ENCODE measurements at regions not wholly inside any gene's neighbourhood (a gene's known extent, or its start where the extent isn't known, plus 50 kb on each side); places are given as distances from the start of the nearest gene placed in this dataset.

DNA sequence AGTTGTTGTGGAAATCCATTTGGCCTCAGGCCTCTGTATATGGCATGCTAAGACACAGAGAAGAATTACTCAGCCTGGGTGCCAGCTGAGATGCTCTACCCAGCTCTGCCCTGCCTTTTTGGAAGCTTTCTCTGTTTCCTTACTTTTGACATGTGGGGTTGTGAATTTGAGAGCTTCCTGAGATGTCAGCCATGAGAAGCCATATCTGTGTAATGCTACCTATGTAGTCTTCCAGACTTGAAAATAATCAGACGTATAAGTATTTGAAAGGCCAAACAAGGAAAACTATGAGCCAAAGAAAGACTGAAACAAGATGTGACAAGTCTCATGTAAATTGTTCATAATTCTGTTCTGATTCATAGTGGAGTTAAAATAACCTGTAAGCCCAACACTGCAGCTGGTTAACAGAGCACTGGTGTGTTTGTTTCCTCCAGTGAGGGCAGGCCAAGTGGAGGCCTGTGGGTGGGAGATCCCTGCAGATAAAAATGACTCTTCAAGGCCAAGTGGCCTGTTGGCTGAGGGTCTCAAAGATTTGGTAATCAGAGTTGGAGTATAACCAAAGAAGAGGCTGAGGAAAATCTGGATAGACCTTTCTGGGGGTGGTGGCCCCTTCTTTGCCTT, 94.0 kb downstream of the TMX1 start:
- CTCF ChIA-PET, result no interaction called here
- no peak overlapping the region for H3K27ac ChIP-seq (ENCODE audit: insufficient read depth in 1 of 2, low read depth in 1 of 2, low read length in 2 of 2, poor library complexity in 1 of 2, severe bottlenecking in 2 of 2)

GRCh38 chr14:51334566-51334965, 94.5 kb downstream of the TMX1 start:
- DNase-seq, result no peak
- no peaks in the 10 kb centered on the region for H3K4me1 ChIP-seq (ENCODE audit: control extremely low read depth in 1 of 4, control insufficient read depth in 4 of 4, insufficient read depth in 4 of 4, low read length in 3 of 4)
- no peak overlapping the region for H3K4me3 ChIP-seq (ENCODE audit: control insufficient read depth in 1 of 7, extremely low read depth in 1 of 7, insufficient read depth in 4 of 7, low read depth in 2 of 7, low read length in 6 of 7)
- CTCF ChIA-PET, result no interaction called here
- 100% methylated on average over 4 of the region's 5 CpGs for WGBS (ENCODE audit: insufficient coverage)
- H3K9me3 ChIP-seq (ENCODE audit: control extremely low read depth in 1 of 5, control insufficient read depth in 4 of 5, insufficient read depth in 2 of 5, low read depth in 1 of 5, low read length in 4 of 5), result no peaks in the 10 kb centered on the region
- H3K36me3 ChIP-seq (ENCODE audit: control insufficient read depth in 4 of 4, insufficient read depth in 4 of 4, low read length in 3 of 4), result no peaks in the 10 kb centered on the region
- POLR2A ChIA-PET, result no interaction called here
- peaks cover 0 to 2% (median 0%) of the 10 kb centered on the region in 5 experiments for H3K27me3 ChIP-seq (replicated peaks in 2 of 5; ENCODE audit: control insufficient read depth in 4 of 5, insufficient read depth in 5 of 5, low read length in 4 of 5)
- no peak overlapping the region for H3K27ac ChIP-seq (ENCODE audit: insufficient read depth in 1 of 2, low read depth in 1 of 2, low read length in 2 of 2, poor library complexity in 1 of 2, severe bottlenecking in 2 of 2)

More for the DNA sequence above, 94.0 kb downstream of the TMX1 start:
- POLR2A ChIA-PET, result no interaction called here
- Histone ChIP-seq H3K4me3 (ENCODE audit: control insufficient read depth in 1 of 7, extremely low read depth in 1 of 7, insufficient read depth in 4 of 7, low read depth in 2 of 7, low read length in 6 of 7) (no peak overlapping the region), H3K36me3 (ENCODE audit: control insufficient read depth in 4 of 4, insufficient read depth in 4 of 4, low read length in 3 of 4) (no peaks in the 10 kb centered on the region), H3K27me3 (replicated peaks in 2 of 5; ENCODE audit: control insufficient read depth in 4 of 5, insufficient read depth in 5 of 5, low read length in 4 of 5) (peaks cover 0 to 2% (median 0%) of the 10 kb centered on the region in 5 experiments), H3K4me1 (ENCODE audit: control extremely low read depth in 1 of 4, control insufficient read depth in 4 of 4, insufficient read depth in 4 of 4, low read length in 3 of 4) (no peaks in the 10 kb centered on the region), H3K9me3 (ENCODE audit: control extremely low read depth in 1 of 5, control insufficient read depth in 4 of 5, insufficient read depth in 2 of 5, low read depth in 1 of 5, low read length in 4 of 5) (no peaks in the 10 kb centered on the region)
- no peak for DNase-seq
- 100% methylated on average over 1 of the region's 1 CpG for WGBS (ENCODE audit: insufficient coverage)

GRCh38 chr14:51335531-51335930, 95.5 kb downstream of the TMX1 start:
- ChIA-PET POLR2A (no interaction called here), CTCF (interaction anchor here (1.0 kb wide), 1 partner anchor 11 kb away, joined by 3 read pairs; no protein-coding TSS in a partner anchor)
- Histone ChIP-seq H3K4me1 (ENCODE audit: control extremely low read depth in 1 of 4, control insufficient read depth in 4 of 4, insufficient read depth in 4 of 4, low read length in 3 of 4) (no peaks in the 10 kb centered on the region), H3K9me3 (ENCODE audit: control extremely low read depth in 1 of 5, control insufficient read depth in 4 of 5, insufficient read depth in 2 of 5, low read depth in 1 of 5, low read length in 4 of 5) (no peaks in the 10 kb centered on the region), H3K27ac (ENCODE audit: insufficient read depth in 1 of 2, low read depth in 1 of 2, low read length in 2 of 2, poor library complexity in 1 of 2, severe bottlenecking in 2 of 2) (no peak overlapping the region), H3K4me3 (ENCODE audit: control insufficient read depth in 1 of 7, extremely low read depth in 1 of 7, insufficient read depth in 4 of 7, low read depth in 2 of 7, low read length in 6 of 7) (no peak overlapping the region), H3K27me3 (replicated peaks in 2 of 5; ENCODE audit: control insufficient read depth in 4 of 5, insufficient read depth in 5 of 5, low read length in 4 of 5) (peaks cover 0 to 2% (median 0%) of the 10 kb centered on the region in 5 experiments), H3K36me3 (ENCODE audit: control insufficient read depth in 4 of 4, insufficient read depth in 4 of 4, low read length in 3 of 4) (no peaks in the 10 kb centered on the region)
- 92% methylated on average over 2 of the region's 2 CpGs for WGBS (ENCODE audit: insufficient coverage)
- DNase-seq, result no peak

DNA sequence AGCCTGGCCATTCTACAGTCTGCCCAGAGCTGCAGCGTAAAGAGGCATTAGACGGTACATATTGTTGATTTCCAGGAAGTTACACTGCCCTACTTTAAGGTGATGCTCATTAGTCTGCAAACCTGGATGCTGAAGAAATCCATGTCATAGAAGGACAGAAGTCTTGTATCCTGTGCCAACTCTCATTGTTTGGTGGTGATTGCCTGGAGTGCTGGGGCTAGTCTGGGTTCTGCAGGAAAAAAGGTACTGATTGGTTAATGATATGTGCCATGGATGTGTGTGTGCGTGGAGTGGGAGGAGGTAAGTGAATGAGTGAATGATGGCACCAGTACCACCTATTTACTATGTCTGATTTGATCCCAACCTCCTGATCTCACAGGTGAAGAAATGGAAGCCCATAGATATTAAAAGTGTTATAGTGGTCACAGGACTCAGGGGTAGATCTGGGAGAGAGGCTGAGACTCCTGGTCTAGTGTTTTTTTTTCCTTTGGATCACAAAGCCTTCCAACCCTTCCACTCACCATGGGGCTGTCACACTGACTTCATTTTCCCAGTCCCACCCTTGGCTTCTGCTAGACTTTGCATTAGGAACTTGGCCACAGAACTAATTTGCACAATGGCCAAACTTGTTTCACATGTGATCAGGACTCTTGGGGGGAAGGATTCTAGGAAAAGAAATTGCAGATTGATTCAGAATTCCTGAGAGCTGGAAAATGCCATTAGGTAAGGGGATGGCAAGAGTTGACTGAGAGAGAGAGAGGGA, 96.1 kb downstream of the TMX1 start:
- H3K27me3 ChIP-seq (replicated peaks in 2 of 5; ENCODE audit: control insufficient read depth in 4 of 5, insufficient read depth in 5 of 5, low read length in 4 of 5), result peaks cover 0 to 2% (median 0%) of the 10 kb centered on the region in 5 experiments
- no peak overlapping the region for H3K4me3 ChIP-seq (ENCODE audit: control insufficient read depth in 1 of 7, extremely low read depth in 1 of 7, insufficient read depth in 4 of 7, low read depth in 2 of 7, low read length in 6 of 7)
- POLR2A ChIA-PET, result no interaction called here
- CTCF ChIA-PET, result interaction anchor here (1.0 kb wide), 1 partner anchor 10 kb away, joined by 3 read pairs; no protein-coding TSS in a partner anchor
- no peaks in the 10 kb centered on the region for H3K36me3 ChIP-seq (ENCODE audit: control insufficient read depth in 4 of 4, insufficient read depth in 4 of 4, low read length in 3 of 4)
- H3K4me1 ChIP-seq (ENCODE audit: control extremely low read depth in 1 of 4, control insufficient read depth in 4 of 4, insufficient read depth in 4 of 4, low read length in 3 of 4), result no peaks in the 10 kb centered on the region
- H3K9me3 ChIP-seq (ENCODE audit: control extremely low read depth in 1 of 5, control insufficient read depth in 4 of 5, insufficient read depth in 2 of 5, low read depth in 1 of 5, low read length in 4 of 5), result no peaks in the 10 kb centered on the region
- H3K27ac ChIP-seq (ENCODE audit: insufficient read depth in 1 of 2, low read depth in 1 of 2, low read length in 2 of 2, poor library complexity in 1 of 2, severe bottlenecking in 2 of 2), result no peak overlapping the region
- DNase-seq, result no peak
- WGBS (ENCODE audit: insufficient coverage), result 100% methylated on average over 2 of the region's 3 CpGs

DNA sequence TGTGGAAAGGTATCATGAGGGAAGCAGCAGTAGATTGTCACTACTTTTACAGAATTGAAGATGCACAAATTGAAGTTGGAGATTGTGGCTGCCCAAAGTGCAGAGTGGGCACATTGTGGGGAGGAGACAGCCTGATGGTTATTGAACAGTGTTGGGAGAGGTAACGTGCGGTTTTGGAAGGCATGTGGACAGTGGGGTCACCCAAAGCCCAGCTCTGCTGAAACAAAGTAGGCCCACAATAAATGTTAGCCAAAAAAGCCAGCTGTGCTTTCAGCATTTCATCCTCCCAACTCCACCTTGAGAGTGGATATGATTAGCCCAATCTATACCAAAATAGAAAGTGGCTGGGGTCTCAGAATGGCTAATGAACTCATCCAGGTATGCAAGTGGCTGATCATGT, 96.7 kb downstream of the TMX1 start:
- WGBS (ENCODE audit: insufficient coverage), result 50% methylated on average over 2 of the region's 2 CpGs
- H3K4me3 ChIP-seq (ENCODE audit: control insufficient read depth in 1 of 7, extremely low read depth in 1 of 7, insufficient read depth in 4 of 7, low read depth in 2 of 7, low read length in 6 of 7), result no peak overlapping the region
- POLR2A ChIA-PET, result no interaction called here

DNA sequence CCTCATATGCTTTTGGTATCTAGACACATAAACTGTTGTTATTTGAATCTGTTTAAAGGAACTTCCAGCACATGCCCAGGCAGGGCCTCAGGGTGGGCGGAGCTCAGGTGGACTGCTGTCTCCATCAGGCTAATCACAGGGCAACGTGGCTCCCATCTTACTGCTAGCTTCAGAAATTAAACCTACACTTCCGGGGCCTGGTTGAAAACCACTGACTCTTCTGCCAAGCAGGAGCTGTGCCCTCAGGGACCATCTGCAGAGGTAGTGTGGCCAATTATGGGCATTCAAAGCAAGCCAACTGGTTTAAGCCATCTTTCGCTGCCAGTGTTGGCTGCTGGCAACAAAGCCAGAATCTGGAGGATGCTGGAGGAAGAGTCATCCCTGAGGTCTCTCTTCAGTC, 97.5 kb downstream of the TMX1 start:
- 80% methylated on average over 4 of the region's 4 CpGs for WGBS (ENCODE audit: insufficient coverage)
- H3K4me1 ChIP-seq (ENCODE audit: control extremely low read depth in 1 of 4, control insufficient read depth in 4 of 4, insufficient read depth in 4 of 4, low read length in 3 of 4), result no peaks in the 10 kb centered on the region
- H3K4me3 ChIP-seq (ENCODE audit: control insufficient read depth in 1 of 7, extremely low read depth in 1 of 7, insufficient read depth in 4 of 7, low read depth in 2 of 7, low read length in 6 of 7), result no peak overlapping the region
- ChIA-PET CTCF (no interaction called here), POLR2A (no interaction called here)
- no peak overlapping the region for H3K27ac ChIP-seq (ENCODE audit: insufficient read depth in 1 of 2, low read depth in 1 of 2, low read length in 2 of 2, poor library complexity in 1 of 2, severe bottlenecking in 2 of 2)
- no peaks in the 10 kb centered on the region for H3K36me3 ChIP-seq (ENCODE audit: control insufficient read depth in 4 of 4, insufficient read depth in 4 of 4, low read length in 3 of 4)
- H3K27me3 ChIP-seq (replicated peaks in 2 of 5; ENCODE audit: control insufficient read depth in 4 of 5, insufficient read depth in 5 of 5, low read length in 4 of 5), result peaks cover 0 to 2% (median 0%) of the 10 kb centered on the region in 5 experiments
- DNase-seq, result no peak
- no peaks in the 10 kb centered on the region for H3K9me3 ChIP-seq (ENCODE audit: control extremely low read depth in 1 of 5, control insufficient read depth in 4 of 5, insufficient read depth in 2 of 5, low read depth in 1 of 5, low read length in 4 of 5)

More for the DNA sequence above, 96.7 kb downstream of the TMX1 start:
- H3K27me3 ChIP-seq (replicated peaks in 2 of 5; ENCODE audit: control insufficient read depth in 4 of 5, insufficient read depth in 5 of 5, low read length in 4 of 5), result peaks cover 0 to 2% (median 0%) of the 10 kb centered on the region in 5 experiments
- CTCF ChIA-PET, result no interaction called here
- no peak overlapping the region for H3K27ac ChIP-seq (ENCODE audit: insufficient read depth in 1 of 2, low read depth in 1 of 2, low read length in 2 of 2, poor library complexity in 1 of 2, severe bottlenecking in 2 of 2)
- no peaks in the 10 kb centered on the region for H3K4me1 ChIP-seq (ENCODE audit: control extremely low read depth in 1 of 4, control insufficient read depth in 4 of 4, insufficient read depth in 4 of 4, low read length in 3 of 4)
- H3K36me3 ChIP-seq (ENCODE audit: control insufficient read depth in 4 of 4, insufficient read depth in 4 of 4, low read length in 3 of 4), result no peaks in the 10 kb centered on the region
- no peak for DNase-seq
- H3K9me3 ChIP-seq (ENCODE audit: control extremely low read depth in 1 of 5, control insufficient read depth in 4 of 5, insufficient read depth in 2 of 5, low read depth in 1 of 5, low read length in 4 of 5), result no peaks in the 10 kb centered on the region

DNA sequence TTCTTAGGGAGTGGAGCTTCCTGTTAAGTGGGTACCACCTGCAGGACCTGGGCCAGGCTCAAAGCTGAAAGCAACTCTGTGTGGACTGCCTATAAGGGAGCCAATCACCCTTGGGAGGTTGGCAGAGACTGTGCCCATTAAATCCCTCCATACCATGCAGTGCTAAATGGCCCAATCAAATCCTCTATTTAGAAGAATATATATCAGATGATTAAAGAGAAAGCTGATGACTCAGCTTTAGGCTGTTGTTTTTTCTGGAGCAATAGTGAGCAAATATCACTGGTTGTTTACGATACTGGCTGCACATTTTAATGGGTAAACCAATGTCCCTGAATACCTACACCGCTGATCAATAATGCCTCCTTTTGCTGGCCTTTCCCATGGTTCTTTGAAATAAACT, 101.3 kb downstream of the TMX1 start:
- POLR2A ChIA-PET, result no interaction called here
- Histone ChIP-seq H3K36me3 (ENCODE audit: control insufficient read depth in 4 of 4, insufficient read depth in 4 of 4, low read length in 3 of 4) (no peaks in the 10 kb centered on the region), H3K27me3 (replicated peaks in 2 of 5; ENCODE audit: control insufficient read depth in 4 of 5, insufficient read depth in 5 of 5, low read length in 4 of 5) (no peaks in the 10 kb centered on the region), H3K4me1 (ENCODE audit: control extremely low read depth in 1 of 4, control insufficient read depth in 4 of 4, insufficient read depth in 4 of 4, low read length in 3 of 4) (no peaks in the 10 kb centered on the region), H3K9me3 (ENCODE audit: control extremely low read depth in 1 of 5, control insufficient read depth in 4 of 5, insufficient read depth in 2 of 5, low read depth in 1 of 5, low read length in 4 of 5) (no peaks in the 10 kb centered on the region), H3K27ac (ENCODE audit: insufficient read depth in 1 of 2, low read depth in 1 of 2, low read length in 2 of 2, poor library complexity in 1 of 2, severe bottlenecking in 2 of 2) (no peak overlapping the region), H3K4me3 (ENCODE audit: control insufficient read depth in 1 of 7, extremely low read depth in 1 of 7, insufficient read depth in 4 of 7, low read depth in 2 of 7, low read length in 6 of 7) (no peak overlapping the region)
- DNase-seq, result no peak
- 86% methylated on average over 1 of the region's 2 CpGs for WGBS (ENCODE audit: insufficient coverage)
- CTCF ChIA-PET, result no interaction called here
